ENCODE measurements at regions not wholly inside any gene's neighbourhood (a gene's known extent, or its start where the extent isn't known, plus 50 kb on each side); places are given as distances from the start of the nearest gene placed in this dataset.

- DNase-seq (no peak), ATAC-seq (no peak)
- intact Hi-C loops (cut with DNase I) = no loop called here
- WGBS = 64% methylated on average over 2 of the region's 2 CpGs
- no peaks in the 10 kb centered on the region for H3K4me1 ChIP-seq (ENCODE audit: control insufficient read depth, insufficient read depth, low read length)
- H3K9me3 ChIP-seq (ENCODE audit: control insufficient read depth, low read length) = no peaks in the 10 kb centered on the region
- no peaks in the 10 kb centered on the region for H3K27me3 ChIP-seq (ENCODE audit: control insufficient read depth, insufficient read depth)
- H3K27ac ChIP-seq (ENCODE audit: low read length) = no peak overlapping the region
- no peak overlapping the region for H3K4me3 ChIP-seq (ENCODE audit: low read length)
Measured at GRCh38 chr13:47044842-47045241, 148.0 kb upstream of the HTR2A start.

DNA sequence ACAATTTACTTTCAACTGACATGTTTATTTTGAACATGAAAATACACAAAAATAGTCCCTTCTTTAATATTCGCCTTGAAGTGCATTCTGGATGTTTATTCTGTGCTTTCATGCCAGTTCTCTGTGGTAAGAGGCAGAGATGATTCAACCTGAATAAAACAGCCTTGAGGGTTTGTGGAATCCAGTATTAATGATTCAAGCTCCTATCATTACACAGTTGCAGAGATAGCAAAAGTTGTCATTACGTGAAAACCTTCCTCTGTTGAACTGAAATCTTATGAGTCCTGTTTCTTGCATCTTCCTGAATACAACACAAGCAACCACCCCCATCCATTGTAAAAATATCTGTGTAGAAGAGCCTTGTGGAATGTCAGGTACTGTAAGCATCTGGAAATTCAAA is 142.3 kb upstream of the HTR2A start:
- no peak for ATAC-seq
- H3K9me3 ChIP-seq (ENCODE audit: control insufficient read depth, low read length) = no peaks in the 10 kb centered on the region
- no peaks in the 10 kb centered on the region for H3K4me1 ChIP-seq (ENCODE audit: control insufficient read depth, insufficient read depth, low read length)
- no peak overlapping the region for H3K4me3 ChIP-seq (ENCODE audit: low read length)
- no peak for DNase-seq
- no peak overlapping the region for H3K27ac ChIP-seq (ENCODE audit: low read length)
- intact Hi-C loops (cut with DNase I) = loop anchor here in 1 of 4 donors (2.0 kb wide), 1 partner anchor 22 kb away; no protein-coding TSS in a partner anchor
- 79% methylated on average over 2 of the region's 2 CpGs for WGBS
- H3K27me3 ChIP-seq (ENCODE audit: control insufficient read depth, insufficient read depth) = no peaks in the 10 kb centered on the region

- ATAC-seq (no peak), DNase-seq (no peak)
- Histone ChIP-seq H3K4me1 (ENCODE audit: control insufficient read depth, insufficient read depth, low read length) (no peaks in the 10 kb centered on the region), H3K4me3 (ENCODE audit: low read length) (no peak overlapping the region), H3K27me3 (ENCODE audit: control insufficient read depth, insufficient read depth) (no peaks in the 10 kb centered on the region), H3K9me3 (ENCODE audit: control insufficient read depth, low read length) (no peaks in the 10 kb centered on the region), H3K27ac (ENCODE audit: low read length) (no peak overlapping the region)
- WGBS = 96% methylated on average over 1 of the region's 1 CpG
- intact Hi-C loops (cut with DNase I) = loop anchor here in 1 of 4 donors (2.0 kb wide), 1 partner anchor 23 kb away; no protein-coding TSS in a partner anchor
Measured at GRCh38 chr13:47038188-47038587, 141.3 kb upstream of the HTR2A start.

DNA sequence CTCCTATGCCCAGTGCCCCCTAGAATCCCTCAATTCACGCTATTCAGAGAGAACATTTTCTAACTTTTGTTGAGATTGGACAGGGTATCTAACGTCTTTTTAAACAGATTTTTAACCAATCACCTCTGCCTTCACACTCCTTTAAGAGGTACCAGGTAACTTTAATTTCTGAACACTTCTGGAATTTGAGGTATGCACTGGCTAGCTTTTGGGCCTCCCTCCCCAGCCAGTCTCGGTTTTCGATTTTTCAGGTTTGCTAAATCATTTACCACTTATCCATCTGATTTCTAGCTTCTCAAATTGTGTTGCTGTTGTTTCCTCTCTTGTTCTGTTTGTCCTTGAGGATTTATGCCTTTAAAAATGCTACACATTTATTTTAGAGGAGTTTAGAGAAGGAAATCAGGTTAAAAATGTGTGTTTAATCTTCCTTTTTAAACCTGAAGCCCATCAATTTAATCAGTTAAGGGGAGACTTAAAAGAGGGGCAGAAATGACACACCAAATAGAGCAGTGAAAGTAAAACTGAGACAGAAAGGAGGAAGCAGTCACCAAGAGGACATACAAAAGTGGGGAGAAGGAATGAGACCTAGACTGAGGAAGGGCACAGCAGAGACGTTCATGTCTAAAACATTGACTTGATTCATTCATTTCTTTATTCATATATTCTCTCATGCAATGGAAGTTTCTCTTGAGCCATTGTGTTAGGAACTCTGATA is 139.6 kb upstream of the HTR2A start:
- WGBS = 74% methylated on average over 5 of the region's 5 CpGs
- Histone ChIP-seq H3K27me3 (ENCODE audit: control insufficient read depth, insufficient read depth) (no peaks in the 10 kb centered on the region), H3K27ac (ENCODE audit: low read length) (no peak overlapping the region), H3K9me3 (ENCODE audit: control insufficient read depth, low read length) (no peaks in the 10 kb centered on the region), H3K4me1 (ENCODE audit: control insufficient read depth, insufficient read depth, low read length) (no peaks in the 10 kb centered on the region), H3K4me3 (ENCODE audit: low read length) (no peak overlapping the region)
- no peak for ATAC-seq
- intact Hi-C loops (cut with DNase I) = no loop called here
- no peak for DNase-seq

DNA sequence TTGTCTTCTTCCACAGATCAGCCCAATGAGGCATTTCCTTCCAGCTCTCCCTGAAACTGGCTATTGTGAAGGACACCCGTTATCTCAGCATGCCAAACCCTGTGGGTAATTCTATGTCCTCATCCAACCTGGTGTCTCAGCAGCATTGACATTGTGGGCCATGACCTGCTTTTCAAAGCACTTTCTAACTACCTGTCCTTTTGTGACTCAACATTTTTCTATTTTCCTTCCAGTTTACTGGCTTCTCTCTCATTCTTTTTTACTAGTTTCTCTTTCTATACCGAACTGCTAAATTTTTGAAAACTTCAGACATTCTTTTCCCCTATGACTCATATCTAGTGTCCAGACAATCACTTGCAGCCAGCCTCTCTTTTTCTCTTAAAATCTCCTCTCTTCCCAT is 136.4 kb upstream of the HTR2A start:
- H3K4me3 ChIP-seq (ENCODE audit: low read length) = no peak overlapping the region
- 36% methylated on average over 2 of the region's 2 CpGs for WGBS

GRCh38 chr13:47027780-47028437 is 131.1 kb upstream of the HTR2A start:
- intact Hi-C loops (cut with DNase I) = no loop called here
- no peaks in the 10 kb centered on the region for H3K27me3 ChIP-seq (ENCODE audit: control insufficient read depth, insufficient read depth)
- H3K4me3 ChIP-seq (ENCODE audit: low read length) = no peak overlapping the region
- 47% methylated on average over 6 of the region's 6 CpGs for WGBS
- DNase-seq = no peak
- H3K27ac ChIP-seq (ENCODE audit: low read length) = no peak overlapping the region
- no peaks in the 10 kb centered on the region for H3K9me3 ChIP-seq (ENCODE audit: control insufficient read depth, low read length)
- no peak for ATAC-seq
- no peaks in the 10 kb centered on the region for H3K4me1 ChIP-seq (ENCODE audit: control insufficient read depth, insufficient read depth, low read length)

More for the DNA sequence above, 136.4 kb upstream of the HTR2A start:
- Histone ChIP-seq H3K9me3 (ENCODE audit: control insufficient read depth, low read length) (no peaks in the 10 kb centered on the region), H3K27me3 (ENCODE audit: control insufficient read depth, insufficient read depth) (no peaks in the 10 kb centered on the region), H3K27ac (ENCODE audit: low read length) (no peak overlapping the region), H3K4me1 (ENCODE audit: control insufficient read depth, insufficient read depth, low read length) (no peaks in the 10 kb centered on the region)
- ATAC-seq (no peak), DNase-seq (no peak)
- intact Hi-C loops (cut with DNase I) = no loop called here

DNA sequence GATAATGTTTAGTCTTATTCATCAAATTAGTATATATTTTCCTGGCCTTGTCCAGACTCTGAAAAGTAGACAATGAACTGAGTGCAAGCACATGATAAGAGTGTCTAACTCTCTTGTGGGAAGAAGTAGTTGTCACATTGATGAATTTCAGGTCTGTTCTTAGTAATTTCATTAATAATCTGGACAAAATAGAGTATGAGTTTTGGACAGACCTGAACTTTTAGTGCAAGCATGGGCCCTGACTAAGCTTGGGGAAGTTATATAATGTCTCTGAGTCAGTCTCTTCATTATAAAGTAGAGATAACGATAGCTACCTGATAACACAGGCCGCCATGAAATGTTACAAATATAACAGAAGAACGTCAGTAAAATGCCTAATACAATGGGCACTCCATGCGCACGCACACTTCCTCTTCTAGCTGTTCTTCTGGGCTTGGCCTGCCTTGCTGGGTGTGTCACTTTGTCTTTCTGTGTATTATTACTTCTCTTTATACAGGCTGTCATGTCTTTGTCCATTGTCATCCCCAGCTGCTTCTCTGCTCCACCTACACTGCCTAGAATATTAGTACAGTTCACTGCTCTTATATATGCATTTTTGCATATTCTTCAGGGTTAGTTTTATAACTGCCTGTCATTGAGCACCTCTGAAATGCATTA is 129.1 kb upstream of the HTR2A start:
- Histone ChIP-seq H3K27me3 (ENCODE audit: control insufficient read depth, insufficient read depth) (no peaks in the 10 kb centered on the region), H3K4me3 (ENCODE audit: low read length) (no peak overlapping the region), H3K4me1 (ENCODE audit: control insufficient read depth, insufficient read depth, low read length) (no peaks in the 10 kb centered on the region), H3K27ac (ENCODE audit: low read length) (no peak overlapping the region), H3K9me3 (ENCODE audit: control insufficient read depth, low read length) (no peaks in the 10 kb centered on the region)
- intact Hi-C loops (cut with DNase I) = no loop called here
- no peak for ATAC-seq
- WGBS = 56% methylated on average over 5 of the region's 5 CpGs
- peak in 2 of 3 donors; percentile 10 to 53 for DNase-seq

- no peak overlapping the region for H3K27ac ChIP-seq (ENCODE audit: low read length)
- intact Hi-C loops (cut with DNase I) = no loop called here
- H3K4me1 ChIP-seq (ENCODE audit: control insufficient read depth, insufficient read depth, low read length) = no peaks in the 10 kb centered on the region
- H3K4me3 ChIP-seq (ENCODE audit: low read length) = no peak overlapping the region
- no peak for ATAC-seq
- no peaks in the 10 kb centered on the region for H3K9me3 ChIP-seq (ENCODE audit: control insufficient read depth, low read length)
- no peaks in the 10 kb centered on the region for H3K27me3 ChIP-seq (ENCODE audit: control insufficient read depth, insufficient read depth)
- no peak for DNase-seq
Measured at GRCh38 chr13:47019977-47020376, 123.1 kb upstream of the HTR2A start.

GRCh38 chr13:47017476-47017875 is 120.6 kb upstream of the HTR2A start:
- intact Hi-C loops (cut with DNase I) = no loop called here
- no peaks in the 10 kb centered on the region for H3K9me3 ChIP-seq (ENCODE audit: control insufficient read depth, low read length)
- DNase-seq (no peak), ATAC-seq (no peak)
- no peaks in the 10 kb centered on the region for H3K4me1 ChIP-seq (ENCODE audit: control insufficient read depth, insufficient read depth, low read length)
- H3K27me3 ChIP-seq (ENCODE audit: control insufficient read depth, insufficient read depth) = no peaks in the 10 kb centered on the region
- no peak overlapping the region for H3K27ac ChIP-seq (ENCODE audit: low read length)
- WGBS = 40% methylated on average over 1 of the region's 1 CpG
- no peak overlapping the region for H3K4me3 ChIP-seq (ENCODE audit: low read length)

- Histone ChIP-seq H3K4me3 (ENCODE audit: low read length) (no peak overlapping the region), H3K9me3 (ENCODE audit: control insufficient read depth, low read length) (no peaks in the 10 kb centered on the region), H3K27me3 (ENCODE audit: control insufficient read depth, insufficient read depth) (no peaks in the 10 kb centered on the region), H3K27ac (ENCODE audit: low read length) (no peak overlapping the region), H3K4me1 (ENCODE audit: control insufficient read depth, insufficient read depth, low read length) (no peaks in the 10 kb centered on the region)
- no peak for DNase-seq
- ATAC-seq = no peak
- WGBS = 65% methylated on average over 2 of the region's 2 CpGs
- intact Hi-C loops (cut with DNase I) = no loop called here
Measured at GRCh38 chr13:47008318-47008717, 111.5 kb upstream of the HTR2A start.

GRCh38 chr13:47005756-47006414 is 109.0 kb upstream of the HTR2A start:
- H3K4me1 ChIP-seq (ENCODE audit: control insufficient read depth, insufficient read depth, low read length) = no peaks in the 10 kb centered on the region
- intact Hi-C loops (cut with DNase I) = no loop called here
- H3K27me3 ChIP-seq (ENCODE audit: control insufficient read depth, insufficient read depth) = no peaks in the 10 kb centered on the region
- H3K4me3 ChIP-seq (ENCODE audit: low read length) = no peak overlapping the region
- ATAC-seq = no peak
- 94% methylated on average over 2 of the region's 2 CpGs for WGBS
- H3K27ac ChIP-seq (ENCODE audit: low read length) = no peak overlapping the region
- DNase-seq = no peak
- H3K9me3 ChIP-seq (ENCODE audit: control insufficient read depth, low read length) = no peaks in the 10 kb centered on the region

All from right cardiac atrium (tissue), 5 donors.